ENCODE measurements at regions not wholly inside any gene's neighbourhood (a gene's known extent, or its start where the extent isn't known, plus 50 kb on each side); places are given as distances from the start of the nearest gene placed in this dataset.

- H3K27me3 Mint-ChIP-seq (ENCODE audit: low read depth), result no peaks in the 10 kb centered on the region
- H3K9me3 Mint-ChIP-seq, result peaks cover 8 to 13% of the 10 kb centered on the region in 2 donors
- no peaks in the 10 kb centered on the region for H3K4me1 Mint-ChIP-seq (ENCODE audit: low read depth)
- ATAC-seq (replicated peaks in 1 of 2) (no peak), DNase-seq (no peak)
- no peaks in the 10 kb centered on the region for H3K36me3 Mint-ChIP-seq (ENCODE audit: insufficient read depth in 2 of 2)
- no peak overlapping the region for H3K4me3 Mint-ChIP-seq
- H3K27ac Mint-ChIP-seq, result no peak overlapping the region
Observed at GRCh38 chr3:1576047-1576446, 483.2 kb downstream of the CNTN6 start.

DNA sequence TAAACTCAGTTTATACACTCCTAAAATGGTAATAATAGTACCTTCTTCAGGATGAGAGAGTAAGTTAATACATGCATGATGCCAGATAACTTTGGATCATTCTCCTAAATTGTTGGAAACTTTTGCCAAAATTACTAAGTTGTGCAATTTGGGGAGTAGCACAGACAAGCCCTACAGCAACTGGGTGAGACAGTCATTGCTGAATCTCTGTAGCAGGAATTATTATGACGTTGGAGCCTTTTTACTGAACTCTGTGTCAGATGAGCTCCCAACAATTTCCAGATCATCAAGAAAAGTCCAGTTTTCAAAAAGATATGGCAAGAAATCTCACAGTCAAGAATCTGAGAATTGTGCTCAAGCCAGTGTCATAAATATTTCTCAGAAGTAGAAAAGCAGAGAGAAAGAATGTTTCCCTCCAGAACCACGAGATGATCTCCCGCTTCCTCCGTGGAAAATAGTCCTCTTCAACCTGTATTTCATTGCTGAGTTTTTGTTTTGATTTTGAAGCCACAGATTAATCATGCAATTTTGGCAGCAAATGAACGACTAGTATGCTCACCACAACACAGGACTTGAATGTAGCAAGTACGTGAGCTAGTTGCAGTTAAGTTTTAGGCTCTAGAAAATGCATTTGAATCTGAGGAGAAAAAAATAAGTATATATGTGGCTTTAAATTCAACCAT is 485.4 kb downstream of the CNTN6 start:
- Mint-ChIP-seq H3K4me3 (no peak overlapping the region), H3K36me3 (ENCODE audit: insufficient read depth in 2 of 2) (no peaks in the 10 kb centered on the region), H3K4me1 (ENCODE audit: low read depth) (no peaks in the 10 kb centered on the region), H3K27me3 (ENCODE audit: low read depth) (no peaks in the 10 kb centered on the region), H3K9me3 (peaks cover 7 to 9% of the 10 kb centered on the region in 2 donors), H3K27ac (no peak overlapping the region)
- DNase-seq, result no peak
- ATAC-seq (replicated peaks in 1 of 2), result no peak

- Mint-ChIP-seq H3K27me3 (ENCODE audit: low read depth) (no peaks in the 10 kb centered on the region), H3K4me3 (no peak overlapping the region), H3K4me1 (ENCODE audit: low read depth) (no peaks in the 10 kb centered on the region), H3K27ac (no peak overlapping the region), H3K36me3 (ENCODE audit: insufficient read depth in 2 of 2) (no peaks in the 10 kb centered on the region), H3K9me3 (peaks cover 8 to 11% of the 10 kb centered on the region in 2 donors)
- ATAC-seq (replicated peaks in 1 of 2) (no peak), DNase-seq (no peak)
Observed at GRCh38 chr3:1583044-1583443, 490.2 kb downstream of the CNTN6 start.

- Mint-ChIP-seq H3K36me3 (ENCODE audit: insufficient read depth in 2 of 2) (peaks cover 0 to 2% of the 10 kb centered on the region in 2 donors), H3K4me3 (no peak overlapping the region), H3K27ac (no peak overlapping the region), H3K9me3 (peaks cover 12 to 17% of the 10 kb centered on the region in 2 donors), H3K27me3 (ENCODE audit: low read depth) (no peaks in the 10 kb centered on the region), H3K4me1 (ENCODE audit: low read depth) (no peaks in the 10 kb centered on the region)
- DNase-seq, result no peak
- ATAC-seq (replicated peaks in 1 of 2), result no peak
Observed at GRCh38 chr3:1587426-1587825, 494.6 kb downstream of the CNTN6 start.

GRCh38 chr3:1591327-1592028 is 498.7 kb downstream of the CNTN6 start:
- no peak overlapping the region for H3K27ac Mint-ChIP-seq
- H3K9me3 Mint-ChIP-seq, result peaks cover 12 to 14% of the 10 kb centered on the region in 2 donors
- ATAC-seq (replicated peaks in 1 of 2), result no peak
- H3K4me1 Mint-ChIP-seq (ENCODE audit: low read depth), result no peaks in the 10 kb centered on the region
- H3K27me3 Mint-ChIP-seq (ENCODE audit: low read depth), result no peaks in the 10 kb centered on the region
- H3K4me3 Mint-ChIP-seq, result no peak overlapping the region
- H3K36me3 Mint-ChIP-seq (ENCODE audit: insufficient read depth in 2 of 2), result peaks cover 0 to 2% of the 10 kb centered on the region in 2 donors
- DNase-seq, result no peak

GRCh38 chr3:1594940-1595339 is 502.1 kb downstream of the CNTN6 start:
- Mint-ChIP-seq H3K36me3 (ENCODE audit: insufficient read depth in 2 of 2) (no peaks in the 10 kb centered on the region), H3K27me3 (ENCODE audit: low read depth) (no peaks in the 10 kb centered on the region), H3K4me1 (ENCODE audit: low read depth) (no peaks in the 10 kb centered on the region), H3K4me3 (no peak overlapping the region), H3K27ac (no peak overlapping the region), H3K9me3 (peaks cover 7 to 8% of the 10 kb centered on the region in 2 donors)
- ATAC-seq (replicated peaks in 1 of 2), result no peak
- no peak for DNase-seq

GRCh38 chr3:1600206-1600605 is 498.5 kb upstream of the CNTN4 start:
- Mint-ChIP-seq H3K27me3 (ENCODE audit: low read depth) (no peaks in the 10 kb centered on the region), H3K4me1 (ENCODE audit: low read depth) (no peaks in the 10 kb centered on the region), H3K27ac (no peak overlapping the region), H3K36me3 (ENCODE audit: insufficient read depth in 2 of 2) (no peaks in the 10 kb centered on the region), H3K4me3 (no peak overlapping the region), H3K9me3 (peaks cover 1 to 2% of the 10 kb centered on the region in 2 donors)
- ATAC-seq (replicated peaks in 1 of 2) (no peak), DNase-seq (no peak)

GRCh38 chr3:1600700-1601418 is 497.8 kb upstream of the CNTN4 start:
- Mint-ChIP-seq H3K27me3 (ENCODE audit: low read depth) (no peaks in the 10 kb centered on the region), H3K36me3 (ENCODE audit: insufficient read depth in 2 of 2) (no peaks in the 10 kb centered on the region), H3K4me1 (ENCODE audit: low read depth) (no peaks in the 10 kb centered on the region), H3K4me3 (no peak overlapping the region), H3K9me3 (peaks cover 0 to 2% of the 10 kb centered on the region in 2 donors), H3K27ac (no peak overlapping the region)
- ATAC-seq (replicated peaks in 1 of 2), result no peak
- no peak for DNase-seq

DNA sequence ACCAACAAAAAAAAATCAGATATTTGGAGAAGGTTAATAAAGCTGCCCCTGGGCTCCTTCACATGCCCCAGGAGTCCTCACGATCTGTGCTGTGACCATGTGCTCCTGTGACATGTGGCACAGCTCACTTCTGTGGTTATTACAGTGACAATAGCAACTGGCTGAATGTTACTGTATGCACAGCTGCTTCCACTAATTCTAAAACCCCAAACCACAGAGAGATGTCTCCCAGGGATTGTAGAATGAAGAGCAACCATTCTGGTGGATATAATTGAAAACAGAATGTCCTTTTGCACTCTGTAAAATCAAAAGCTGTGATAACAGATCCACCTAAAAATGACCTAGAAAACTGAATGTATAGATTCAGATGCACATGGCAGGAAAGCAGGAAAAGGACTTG is 489.2 kb upstream of the CNTN4 start:
- Mint-ChIP-seq H3K4me1 (ENCODE audit: low read depth) (no peaks in the 10 kb centered on the region), H3K27me3 (ENCODE audit: low read depth) (no peaks in the 10 kb centered on the region), H3K9me3 (peaks cover 7 to 13% of the 10 kb centered on the region in 2 donors), H3K4me3 (no peak overlapping the region), H3K36me3 (ENCODE audit: insufficient read depth in 2 of 2) (no peaks in the 10 kb centered on the region), H3K27ac (no peak overlapping the region)
- ATAC-seq (replicated peaks in 1 of 2), result no peak
- no peak for DNase-seq

DNA sequence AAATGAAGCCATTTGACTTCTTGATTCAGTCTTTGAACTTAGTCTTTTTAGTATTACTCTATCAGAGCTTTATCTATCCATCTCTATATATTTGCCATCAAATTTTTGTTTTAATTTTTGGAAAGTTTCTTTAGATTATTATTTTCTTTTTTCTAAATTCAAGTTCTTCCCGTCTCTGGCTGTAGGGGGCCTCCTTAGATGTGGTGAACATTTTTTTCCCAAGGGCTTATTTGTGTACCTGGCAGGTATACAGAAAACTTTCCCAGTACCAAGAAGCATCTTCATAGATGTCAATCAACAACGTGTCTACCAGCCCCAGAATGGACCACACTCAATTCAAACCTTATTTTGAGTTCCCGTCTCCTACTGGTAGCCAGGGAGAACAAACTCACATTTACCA is 486.8 kb upstream of the CNTN4 start:
- no peak for DNase-seq
- no peaks in the 10 kb centered on the region for H3K4me1 Mint-ChIP-seq (ENCODE audit: low read depth)

DNA sequence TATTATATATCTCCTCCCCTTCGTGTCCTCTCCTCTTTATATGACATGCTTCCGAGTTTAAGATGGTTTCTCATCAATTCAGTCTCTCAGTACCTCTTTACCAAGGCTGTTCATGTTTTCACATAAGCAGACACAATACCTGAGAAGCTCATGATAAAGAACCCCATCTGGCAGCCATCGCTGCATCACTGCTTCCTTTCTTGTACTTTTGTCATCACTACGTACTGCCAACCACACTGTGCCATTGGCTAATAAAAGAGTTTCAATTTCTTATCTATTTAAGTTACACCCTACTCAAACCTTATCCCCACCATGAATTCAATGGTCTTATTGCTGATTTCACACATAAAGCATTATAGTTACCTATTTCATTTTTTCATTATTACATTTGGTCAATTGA is 484.7 kb upstream of the CNTN4 start:
- no peak for DNase-seq
- Mint-ChIP-seq H3K27ac (no peak overlapping the region), H3K4me3 (no peak overlapping the region), H3K9me3 (peaks cover 7 to 13% of the 10 kb centered on the region in 2 donors), H3K36me3 (ENCODE audit: insufficient read depth in 2 of 2) (peaks cover 0 to 4% of the 10 kb centered on the region in 2 donors), H3K27me3 (ENCODE audit: low read depth) (no peaks in the 10 kb centered on the region), H3K4me1 (ENCODE audit: low read depth) (no peaks in the 10 kb centered on the region)
- no peak for ATAC-seq (replicated peaks in 1 of 2)

More for the DNA sequence above, 486.8 kb upstream of the CNTN4 start:
- no peaks in the 10 kb centered on the region for H3K36me3 Mint-ChIP-seq (ENCODE audit: insufficient read depth in 2 of 2)
- H3K9me3 Mint-ChIP-seq, result peaks cover 1 to 11% of the 10 kb centered on the region in 2 donors
- no peak for ATAC-seq (replicated peaks in 1 of 2)
- no peak overlapping the region for H3K4me3 Mint-ChIP-seq
- H3K27ac Mint-ChIP-seq, result no peak overlapping the region
- no peaks in the 10 kb centered on the region for H3K27me3 Mint-ChIP-seq (ENCODE audit: low read depth)

GRCh38 chr3:1616744-1617143 is 481.9 kb upstream of the CNTN4 start:
- Mint-ChIP-seq H3K27ac (no peak overlapping the region), H3K4me1 (ENCODE audit: low read depth) (no peaks in the 10 kb centered on the region), H3K4me3 (no peak overlapping the region), H3K9me3 (peaks cover 7 to 10% of the 10 kb centered on the region in 2 donors), H3K36me3 (ENCODE audit: insufficient read depth in 2 of 2) (peaks cover 0 to 4% of the 10 kb centered on the region in 2 donors), H3K27me3 (ENCODE audit: low read depth) (no peaks in the 10 kb centered on the region)
- DNase-seq (no peak), ATAC-seq (replicated peaks in 1 of 2) (no peak)

DNA sequence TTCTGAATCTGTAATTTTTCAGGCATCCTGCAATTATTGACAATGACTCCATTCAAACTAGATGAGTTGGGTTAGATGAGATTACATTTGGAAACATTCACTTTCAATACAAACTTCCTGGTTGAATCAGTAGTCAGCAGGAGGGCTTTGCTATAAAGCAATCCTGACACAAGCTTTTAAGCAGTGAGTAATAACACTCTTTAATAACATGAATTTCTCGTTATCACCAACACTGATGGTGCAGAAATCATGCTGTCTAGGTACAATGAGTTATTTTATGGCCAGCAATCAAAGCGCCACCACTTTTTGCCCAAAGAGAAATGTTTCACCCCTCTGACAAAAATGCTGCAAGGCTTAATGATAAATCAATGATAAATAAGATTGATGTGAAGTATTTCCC is 474.8 kb upstream of the CNTN4 start:
- Mint-ChIP-seq H3K4me1 (ENCODE audit: low read depth) (no peaks in the 10 kb centered on the region), H3K27me3 (ENCODE audit: low read depth) (no peaks in the 10 kb centered on the region), H3K36me3 (ENCODE audit: insufficient read depth in 2 of 2) (no peaks in the 10 kb centered on the region), H3K4me3 (no peak overlapping the region), H3K27ac (no peak overlapping the region), H3K9me3 (peaks cover 2 to 3% of the 10 kb centered on the region in 2 donors)
- DNase-seq, result no peak
- no peak for ATAC-seq (replicated peaks in 1 of 2)
